Sigmoid colon (tissue), 4 donors: ENCODE measurements at regions not wholly inside any gene's neighbourhood (a gene's known extent, or its start where the extent isn't known, plus 50 kb on each side); places are given as distances from the start of the nearest gene placed in this dataset.

ENCODE experiments used
- CTCF ChIP-seq, 4 experiments: fragments of 450-650 bp in 3 of 4; fragments of 200-600 bp in 1 of 4; IDR thresholded peaks; one replicate each; pipeline ENCODE4 v1.5.1; 2016 to 2019; ENCODE audit warnings: antibody characterized with exemption in 4 of 4, mild to moderate bottlenecking in 3 of 4, moderate library complexity in 2 of 4
- POLR2A ChIP-seq, 2 donors: fragments of 450-650 bp; IDR thresholded peaks; one replicate each; pipeline ENCODE4 v1.6.1; 2016; ENCODE audit warnings: antibody characterized with exemption in 2 of 2, mild to moderate bottlenecking in 2 of 2, moderate library complexity in 2 of 2
- POLR2AphosphoS5 ChIP-seq, 4 donors: sonication (generic); formaldehyde crosslinking; IDR thresholded peaks; one replicate each; pipeline ENCODE4 v1.6.1; 2017; ENCODE audit warnings: antibody characterized with exemption in 4 of 4

- TF ChIP-seq POLR2A (IDR thresholded peaks at IDR 0.05) (no peak), CTCF (IDR thresholded peaks at IDR 0.05) (no peak), POLR2AphosphoS5 (IDR thresholded peaks at IDR 0.05) (no peak)
Observed at GRCh38 chr1:22256213-22256512, 113.3 kb upstream of the WNT4 start.
